GM12873 (cell line): ENCODE measurements at regions not wholly inside any gene's neighbourhood (a gene's known extent, or its start where the extent isn't known, plus 50 kb on each side); places are given as distances from the start of the nearest gene placed in this dataset.

Experiments
- CTCF ChIP-seq: IDR thresholded peaks from 2 replicates; pipeline ENCODE4 v1.5.1; 2012; ENCODE audit warnings: low read depth, mild to moderate bottlenecking, moderate library complexity, low read length, control low read depth; ENCODE audit not compliant: insufficient read depth; ENCODE audit errors: missing control alignments

- no peak for TF ChIP-seq CTCF
These were observed 487.4 kb upstream of the IRAK1BP1 start for GRCh38 chr6:78379982-78380381.

GRCh38 chr6:78380541-78380940 is 486.8 kb upstream of the IRAK1BP1 start:
- TF ChIP-seq CTCF: no peak

GRCh38 chr6:78383968-78384367 is 483.4 kb upstream of the IRAK1BP1 start:
- TF ChIP-seq CTCF: no peak

GRCh38 chr6:78390066-78390465 is 477.3 kb upstream of the IRAK1BP1 start:
- no peak for TF ChIP-seq CTCF

- TF ChIP-seq CTCF: no peak
These were observed 469.9 kb upstream of the IRAK1BP1 start for GRCh38 chr6:78397499-78397898.

- TF ChIP-seq CTCF: no peak
These were observed 469.1 kb upstream of the IRAK1BP1 start for GRCh38 chr6:78398292-78398691.

GRCh38 chr6:78400076-78400475 is 467.3 kb upstream of the IRAK1BP1 start:
- no peak for TF ChIP-seq CTCF
